Cardiac septum (tissue), 1 donor: ENCODE measurements at regions not wholly inside any gene's neighbourhood (a gene's known extent, or its start where the extent isn't known, plus 50 kb on each side); places are given as distances from the start of the nearest gene placed in this dataset.

Experiments used
- DNase-seq: peaks from one replicate; pipeline ENCODE4 v3.0.0-alpha.2; 2020; ENCODE audit warnings: low spot score
- intact Hi-C: fragments of 100-400 bp; cut with DNase I; formaldehyde crosslinking; loops from one replicate; pipeline ENCODE4 v1.14.0; 2022
- donor health status: DM: no; HTN: no; CAD: no.

DNA sequence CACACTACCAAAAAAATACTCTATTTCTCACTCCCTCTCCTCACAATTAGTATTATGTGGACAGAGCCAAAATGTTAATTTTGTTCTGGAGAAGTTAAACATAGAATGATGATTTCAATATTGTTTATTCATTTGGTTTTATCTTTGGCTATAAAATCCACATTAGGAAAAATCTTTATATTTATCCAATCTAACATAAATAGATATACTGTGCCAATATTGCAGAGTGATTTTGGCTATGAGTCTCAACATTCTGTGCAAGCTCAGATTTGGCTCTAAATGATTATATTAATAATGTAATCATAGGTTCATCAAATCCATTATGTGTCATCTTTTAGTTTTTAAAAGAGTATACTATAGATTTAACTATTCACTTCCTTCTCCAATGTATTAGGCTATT is 667.5 kb upstream of the CHORDC1 start:
- intact Hi-C loops, result no loop called here
- DNase-seq, result no peak

DNA sequence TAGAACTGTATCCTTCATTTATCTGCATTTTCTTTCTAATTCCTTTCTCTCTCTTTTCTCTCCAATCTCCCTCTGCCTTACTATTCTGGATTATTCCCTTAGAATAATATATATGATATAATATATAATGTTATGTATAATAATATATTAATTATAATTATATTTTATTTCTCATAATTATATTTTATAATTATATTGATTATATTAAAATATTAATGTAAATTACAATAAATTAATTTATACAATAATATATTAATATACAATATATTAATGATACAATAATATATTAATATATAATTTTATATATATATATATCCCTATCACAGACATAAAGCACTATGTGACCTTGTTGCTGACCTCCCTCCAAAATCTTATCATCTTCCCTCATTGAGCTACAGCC is 661.3 kb upstream of the CHORDC1 start:
- intact Hi-C loops, result no loop called here
- no peak for DNase-seq

- intact Hi-C loops, result no loop called here
- DNase-seq, result no peak
Observed at GRCh38 chr11:90874986-90875385, 652.1 kb upstream of the CHORDC1 start.

DNA sequence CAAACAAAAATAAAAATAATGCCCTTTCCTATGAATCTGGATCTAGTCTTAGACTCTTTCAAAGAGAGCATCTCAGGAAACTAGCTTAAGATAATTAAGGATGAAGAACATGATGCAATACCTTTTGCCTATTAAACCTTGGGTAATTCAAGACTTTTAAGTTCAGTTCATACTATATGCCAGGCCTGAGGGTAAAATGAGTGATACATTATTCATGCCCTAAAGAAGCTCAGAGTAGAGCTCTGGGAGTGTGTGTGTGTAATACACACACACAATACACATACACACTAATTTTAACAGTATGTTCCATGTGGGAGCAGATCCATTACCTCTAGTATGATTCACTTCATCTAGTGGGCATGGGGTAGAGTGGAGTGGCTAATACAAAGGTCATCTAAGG is 651.4 kb upstream of the CHORDC1 start:
- intact Hi-C loops, result no loop called here
- DNase-seq, result no peak

- DNase-seq, result no peak
- intact Hi-C loops, result no loop called here
Observed at GRCh38 chr11:90867416-90867815, 644.6 kb upstream of the CHORDC1 start.

DNA sequence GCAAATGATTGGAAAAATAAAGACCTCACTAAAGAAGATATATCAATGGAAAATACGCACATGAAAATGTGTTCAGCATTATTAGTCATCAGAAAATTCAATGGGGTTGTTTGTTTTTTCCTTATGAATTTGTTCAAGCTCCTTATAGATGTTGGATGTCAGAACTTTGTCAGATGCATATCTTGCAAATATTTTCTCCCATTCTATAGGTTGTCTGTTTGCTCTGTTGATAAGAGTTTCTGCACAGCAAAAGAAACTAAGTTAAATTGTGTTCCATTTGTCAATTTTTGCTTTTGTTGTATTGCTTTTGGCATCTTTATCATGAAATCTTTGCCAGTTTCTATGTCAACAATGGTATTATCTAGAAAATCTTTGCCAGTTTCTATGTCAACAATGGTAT is 633.9 kb upstream of the CHORDC1 start:
- intact Hi-C loops, result no loop called here
- no peak for DNase-seq

- DNase-seq, result no peak
- intact Hi-C loops, result no loop called here
Observed at GRCh38 chr11:90855531-90855930, 632.7 kb upstream of the CHORDC1 start.

DNA sequence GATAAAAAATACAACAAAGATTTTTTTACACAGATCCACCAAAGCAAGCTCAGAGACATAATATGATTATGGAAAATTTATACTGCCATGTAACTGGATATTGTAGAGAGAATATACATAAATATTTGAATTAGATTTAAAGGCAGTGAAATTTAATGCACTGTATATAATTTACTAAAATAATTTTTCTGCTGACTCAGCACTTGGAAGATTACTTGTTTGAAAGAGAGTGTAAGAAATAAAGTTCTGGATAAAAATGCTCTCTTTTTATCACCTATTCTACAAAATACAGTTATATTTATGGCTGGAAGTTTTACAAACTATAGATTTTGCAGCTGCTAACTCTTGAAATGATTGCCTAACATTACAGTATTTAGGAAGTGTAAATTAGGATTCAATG is 628.3 kb upstream of the CHORDC1 start:
- DNase-seq, result no peak
- intact Hi-C loops, result no loop called here

- no peak for DNase-seq
- intact Hi-C loops, result no loop called here
Observed at GRCh38 chr11:90849312-90849711, 626.5 kb upstream of the CHORDC1 start.

GRCh38 chr11:90847268-90847886 is 624.5 kb upstream of the CHORDC1 start:
- no peak for DNase-seq
- intact Hi-C loops, result no loop called here

GRCh38 chr11:90846628-90847027 is 623.8 kb upstream of the CHORDC1 start:
- no peak for DNase-seq
- intact Hi-C loops, result no loop called here

DNA sequence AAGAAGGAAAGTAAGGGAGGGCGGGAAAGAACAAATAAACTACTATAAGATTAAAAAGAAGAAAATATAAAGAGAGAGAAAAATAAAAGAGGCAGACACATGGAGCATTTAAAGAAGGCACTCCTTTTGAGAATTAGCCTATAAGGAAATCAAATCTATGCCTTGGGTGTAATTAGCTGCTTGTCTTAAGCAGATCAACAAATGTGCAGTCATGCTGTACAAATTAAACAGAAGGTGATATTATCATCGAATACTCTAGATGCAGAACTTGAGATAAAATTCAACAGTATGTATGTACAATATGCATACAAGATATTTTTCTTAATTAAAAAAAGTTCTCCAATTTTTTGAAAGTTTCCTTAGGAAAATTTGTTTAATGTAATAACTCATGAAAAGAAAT is 623.0 kb upstream of the CHORDC1 start:
- intact Hi-C loops, result no loop called here
- no peak for DNase-seq

DNA sequence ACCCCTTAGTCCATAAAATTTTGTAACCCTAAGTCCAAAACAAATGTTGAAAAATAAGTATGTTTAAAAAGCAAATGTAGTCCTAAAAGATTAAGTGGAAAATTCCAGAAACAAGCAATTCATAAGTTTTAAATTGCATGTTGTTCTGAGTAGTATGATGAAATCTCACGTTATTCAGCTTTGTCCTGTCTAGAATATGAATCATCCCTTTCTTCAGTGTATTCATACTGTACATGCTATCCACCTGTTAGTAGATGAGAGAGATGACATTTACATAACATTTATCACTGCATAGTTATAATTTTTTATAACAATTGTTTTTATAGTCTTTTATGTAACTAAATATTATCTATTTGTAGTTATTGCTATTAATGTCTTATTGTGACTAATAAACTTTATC is 622.3 kb upstream of the CHORDC1 start:
- DNase-seq, result no peak
- intact Hi-C loops, result no loop called here

GRCh38 chr11:90844041-90844440 is 621.2 kb upstream of the CHORDC1 start:
- intact Hi-C loops, result no loop called here
- DNase-seq, result no peak

DNA sequence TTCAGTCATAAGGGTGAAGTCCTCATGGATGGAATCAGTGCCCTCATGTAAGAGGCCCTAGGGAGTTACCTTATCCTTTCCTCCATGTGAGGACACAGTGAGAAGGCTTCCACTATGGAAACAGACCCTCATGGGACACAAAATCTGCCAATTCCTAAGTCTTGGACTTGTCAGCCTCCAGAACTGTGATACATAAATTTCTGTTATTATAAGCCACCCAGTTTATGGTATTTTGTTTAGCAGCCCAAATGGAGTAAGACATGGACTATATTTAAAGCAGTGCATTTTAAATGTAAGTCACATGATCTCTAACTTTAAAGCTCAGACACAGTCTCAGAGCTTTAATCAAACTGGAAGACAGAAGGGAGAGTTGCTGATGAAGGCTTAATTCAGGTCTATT is 619.8 kb upstream of the CHORDC1 start:
- DNase-seq, result no peak
- intact Hi-C loops, result no loop called here

DNA sequence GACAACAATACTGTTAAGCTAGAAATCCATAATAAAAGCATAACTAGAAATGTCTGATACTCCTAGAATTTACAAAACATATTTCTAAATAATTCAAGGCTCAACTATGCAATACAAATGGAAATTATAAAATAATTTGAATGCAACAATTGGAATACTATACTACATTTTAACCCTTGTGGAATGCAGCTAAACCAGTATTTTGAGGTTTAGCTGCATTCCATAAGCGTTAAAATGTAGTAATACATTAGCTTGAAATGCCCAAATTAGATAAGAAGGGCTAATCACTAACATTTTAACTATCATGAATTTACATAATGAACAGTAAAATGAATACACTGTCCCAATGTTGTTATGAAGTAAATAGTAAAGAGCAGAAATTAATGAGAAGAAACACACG is 617.2 kb upstream of the CHORDC1 start:
- intact Hi-C loops, result no loop called here
- no peak for DNase-seq

DNA sequence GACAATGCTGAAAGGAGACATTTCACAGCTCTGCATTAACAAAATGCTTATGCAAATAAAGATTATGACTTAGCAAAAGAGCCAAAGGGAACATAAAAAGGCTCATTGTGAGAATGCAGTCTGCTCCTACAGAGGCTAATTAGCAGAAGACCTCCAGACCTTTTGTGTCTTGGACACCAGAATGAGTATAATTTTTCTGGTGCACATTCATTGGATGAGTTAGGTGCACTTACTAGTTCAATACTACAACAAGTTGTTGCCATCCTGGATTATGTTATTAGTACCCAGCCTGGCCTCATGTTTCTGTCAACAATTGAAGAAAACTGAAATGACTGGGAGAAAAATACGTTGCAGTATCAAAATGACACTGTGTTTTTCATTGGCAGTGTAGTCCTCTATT is 613.2 kb upstream of the CHORDC1 start:
- no peak for DNase-seq
- intact Hi-C loops, result no loop called here

- no peak for DNase-seq
- intact Hi-C loops, result no loop called here
Observed at GRCh38 chr11:90823446-90823845, 600.6 kb upstream of the CHORDC1 start.

GRCh38 chr11:90822996-90823395 is 600.1 kb upstream of the CHORDC1 start:
- no peak for DNase-seq
- intact Hi-C loops, result no loop called here

DNA sequence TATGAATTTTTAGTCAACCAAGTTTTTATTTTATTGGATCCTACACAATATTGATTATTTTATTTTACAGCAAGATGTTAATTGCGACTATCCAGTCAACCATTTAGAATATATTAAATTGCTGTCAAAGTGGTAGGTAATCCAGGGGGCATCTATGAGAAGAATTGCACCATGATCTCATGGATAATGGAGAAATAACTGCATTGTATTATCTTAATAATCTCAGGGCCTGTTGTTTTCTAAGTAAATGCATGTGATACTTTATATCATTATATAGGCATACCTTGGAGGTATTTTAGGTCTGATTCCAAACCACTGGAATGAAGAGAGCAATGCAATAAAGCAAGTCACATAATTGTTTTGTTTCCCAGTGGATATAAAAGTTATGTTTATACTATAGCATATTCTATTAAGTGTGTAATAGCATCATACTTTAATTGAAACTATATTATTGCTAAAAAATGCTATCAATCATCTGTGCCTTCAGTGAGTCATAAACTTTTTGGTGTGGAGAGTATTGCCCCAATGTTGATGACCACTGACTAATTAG is 595.4 kb upstream of the CHORDC1 start:
- DNase-seq, result no peak
- intact Hi-C loops, result no loop called here

DNA sequence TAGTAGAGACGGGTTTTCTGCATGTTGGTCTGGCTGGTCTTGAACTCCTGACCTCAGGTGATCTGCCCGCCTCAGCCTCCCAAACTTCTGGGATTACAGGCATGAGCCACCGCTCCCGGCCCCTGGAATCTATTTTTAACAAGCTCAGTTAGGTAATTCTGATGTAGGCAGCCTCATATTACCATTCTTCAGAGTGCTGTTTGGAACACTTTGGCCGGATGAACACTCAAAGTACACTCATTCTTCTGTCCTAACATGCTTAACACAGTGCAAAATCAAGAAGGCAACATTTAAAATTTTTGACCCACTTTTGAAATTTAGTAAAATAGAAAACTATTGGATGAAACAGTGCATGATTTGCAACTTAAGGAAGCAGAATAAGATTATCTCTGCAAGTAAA is 586.7 kb upstream of the CHORDC1 start:
- no peak for DNase-seq
- intact Hi-C loops, result no loop called here

DNA sequence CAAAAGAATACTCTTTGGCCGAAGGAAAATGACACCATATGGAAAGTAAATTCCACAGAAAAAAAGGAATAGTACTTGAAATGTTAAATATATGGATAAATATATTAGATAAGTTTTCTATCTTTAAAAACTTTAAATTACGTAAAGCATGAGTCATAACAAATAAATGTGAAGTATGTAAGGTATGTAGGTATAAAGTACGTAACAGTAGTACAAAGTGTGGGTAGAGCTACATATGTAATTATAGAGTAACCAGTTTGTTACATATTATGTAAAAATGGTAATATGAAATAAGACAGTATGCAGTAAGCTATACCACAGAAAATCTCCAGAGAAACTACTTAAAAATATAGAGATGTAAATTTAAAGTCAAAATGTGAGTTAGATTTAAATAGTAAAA is 582.3 kb upstream of the CHORDC1 start:
- DNase-seq, result no peak

More for the DNA sequence above, 582.3 kb upstream of the CHORDC1 start:
- intact Hi-C loops, result no loop called here
